A673 (cell line): ENCODE measurements at regions not wholly inside any gene's neighbourhood (a gene's known extent, or its start where the extent isn't known, plus 50 kb on each side); places are given as distances from the start of the nearest gene placed in this dataset.

Experiments used
- BruUV-seq: library from RNA; stranded (reverse); fragments of 400-500 nt; replicated peaks from 2 replicates; lab custom pipeline; 2021; lab: Mats Ljungman, UMichigan
- CTCF ChIA-PET: fragments of 300-600 bp; sonication (Branson Sonifier 250); formaldehyde crosslinking; loops from one replicate; lab custom pipeline; 2022; ENCODE audit warnings: antibody characterized with exemption; lab: Charles Lee
- POLR2A ChIA-PET: fragments of 300-600 bp; sonication (Branson Sonifier 250); formaldehyde crosslinking; loops from one replicate; lab custom pipeline; 2022; ENCODE audit warnings: antibody characterized with exemption; ENCODE audit not compliant: low non-redundant PET; lab: Charles Lee
- DNase-seq: peaks from one replicate; pipeline ENCODE4 v3.0.0-alpha.2; 2015; ENCODE audit warnings: low spot score
- H3K27ac ChIP-seq: fragments of 200-600 bp; sonication (generic); 2 replicates; pipeline ENCODE4 v1.5.1; 2016; ENCODE audit warnings: mixed run types, low read depth, mild to moderate bottlenecking, mixed read lengths, antibody characterized with exemption, low read length; ENCODE audit not compliant: poor library complexity, severe bottlenecking
- H3K27me3 ChIP-seq: fragments of 200-600 bp; sonication (generic); replicated peaks from 2 replicates; pipeline ENCODE4 v1.6.1; 2017; ENCODE audit warnings: mixed run types, low read depth, mild to moderate bottlenecking, mixed read lengths, antibody characterized with exemption, low read length; ENCODE audit not compliant: insufficient read depth, poor library complexity
- H3K36me3 ChIP-seq: fragments of 200-600 bp; sonication (generic); 2 replicates; pipeline ENCODE4 v1.6.1; 2016; ENCODE audit warnings: mixed run types, mild to moderate bottlenecking, mixed read lengths, antibody characterized with exemption, low read length; ENCODE audit not compliant: insufficient read depth, poor library complexity, severe bottlenecking
- H3K4me1 ChIP-seq: fragments of 200-600 bp; sonication (generic); 2 replicates; pipeline ENCODE4 v1.6.1; 2017; ENCODE audit warnings: mixed run types, mild to moderate bottlenecking, mixed read lengths, antibody characterized with exemption, low read length; ENCODE audit not compliant: insufficient read depth, poor library complexity, severe bottlenecking
- H3K4me3 ChIP-seq: fragments of 200-600 bp; sonication (generic); 2 replicates; pipeline ENCODE4 v1.5.1; 2016; ENCODE audit warnings: low read depth, mixed run types, mild to moderate bottlenecking, mixed read lengths, low read length; ENCODE audit not compliant: poor library complexity, severe bottlenecking
- H3K9me3 ChIP-seq: fragments of 200-600 bp; sonication (generic); 2 replicates; pipeline ENCODE4 v1.6.1; 2016; ENCODE audit warnings: mixed run types, low read depth, mild to moderate bottlenecking, mixed read lengths, antibody characterized with exemption, low read length; ENCODE audit not compliant: poor library complexity, severe bottlenecking
- EZH2 ChIP-seq: fragments of 200-600 bp; sonication (generic); IDR thresholded peaks from 2 replicates; pipeline ENCODE4 v1.6.1; 2017; ENCODE audit warnings: borderline replicate concordance, low read depth, mild to moderate bottlenecking, mixed read lengths, antibody characterized with exemption, low read length; ENCODE audit not compliant: poor library complexity, severe bottlenecking
- intact Hi-C: fragments of 100-400 bp; cut with micrococcal nuclease; formaldehyde crosslinking; loops from one replicate; pipeline ENCODE4 v1.10.0; 2022; ENCODE audit not compliant: unreplicated experiment
- TF ChIP-seq, protein P1 (sequence below): fragments of 300-800, 200-600 bp; sonication (generic); conservative IDR thresholded peaks from 2 replicates; pipeline ENCODE4 v1.5.1; 2017; ENCODE audit warnings: low read depth, mild to moderate bottlenecking, antibody characterized with exemption, low read length, moderate library complexity, mixed read lengths

DNA sequence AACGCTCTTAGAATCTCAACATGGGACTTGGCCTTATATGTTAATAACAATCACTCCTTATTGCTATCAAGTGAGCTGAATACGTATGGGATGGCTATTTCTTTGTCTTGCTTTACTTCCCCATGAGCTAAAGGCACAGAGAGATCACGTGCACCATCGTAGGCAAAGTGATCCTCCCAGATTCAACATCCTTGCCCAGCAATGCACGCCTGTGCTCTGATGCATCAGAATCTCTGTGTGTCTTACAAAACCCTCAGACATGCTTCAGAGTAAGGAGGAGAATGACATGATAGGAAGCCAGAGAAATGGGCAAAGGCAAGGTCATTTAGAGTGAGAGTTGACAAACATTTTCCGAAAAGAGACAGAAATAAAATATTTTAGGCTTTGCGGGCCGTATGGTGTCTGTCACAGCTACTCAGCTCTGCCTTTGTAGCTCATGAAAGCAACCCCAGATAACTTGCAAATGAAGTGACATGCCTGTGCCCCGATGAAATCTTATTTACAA is 277.6 kb upstream of the CDH4 start:
- H3K4me3 ChIP-seq = no peak overlapping the region
- no peaks in the 10 kb centered on the region for H3K4me1 ChIP-seq
- H3K27ac ChIP-seq = no peak overlapping the region
- POLR2A ChIA-PET = no interaction called here
- DNase-seq = no peak
- H3K9me3 ChIP-seq = peaks cover 2% of the 10 kb centered on the region
- no TSS peak for BruUV-seq
- no peaks in the 10 kb centered on the region for H3K36me3 ChIP-seq
- peaks cover 47% of the 10 kb centered on the region for H3K27me3 ChIP-seq
- intact Hi-C loops = no loop called here
- CTCF ChIA-PET = no interaction called here
- no peak for TF ChIP-seq EZH2
- TF ChIP-seq, protein P1, sequence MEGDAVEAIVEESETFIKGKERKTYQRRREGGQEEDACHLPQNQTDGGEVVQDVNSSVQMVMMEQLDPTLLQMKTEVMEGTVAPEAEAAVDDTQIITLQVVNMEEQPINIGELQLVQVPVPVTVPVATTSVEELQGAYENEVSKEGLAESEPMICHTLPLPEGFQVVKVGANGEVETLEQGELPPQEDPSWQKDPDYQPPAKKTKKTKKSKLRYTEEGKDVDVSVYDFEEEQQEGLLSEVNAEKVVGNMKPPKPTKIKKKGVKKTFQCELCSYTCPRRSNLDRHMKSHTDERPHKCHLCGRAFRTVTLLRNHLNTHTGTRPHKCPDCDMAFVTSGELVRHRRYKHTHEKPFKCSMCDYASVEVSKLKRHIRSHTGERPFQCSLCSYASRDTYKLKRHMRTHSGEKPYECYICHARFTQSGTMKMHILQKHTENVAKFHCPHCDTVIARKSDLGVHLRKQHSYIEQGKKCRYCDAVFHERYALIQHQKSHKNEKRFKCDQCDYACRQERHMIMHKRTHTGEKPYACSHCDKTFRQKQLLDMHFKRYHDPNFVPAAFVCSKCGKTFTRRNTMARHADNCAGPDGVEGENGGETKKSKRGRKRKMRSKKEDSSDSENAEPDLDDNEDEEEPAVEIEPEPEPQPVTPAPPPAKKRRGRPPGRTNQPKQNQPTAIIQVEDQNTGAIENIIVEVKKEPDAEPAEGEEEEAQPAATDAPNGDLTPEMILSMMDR = no peak

GRCh38 chr20:60976139-60976538 is 275.9 kb upstream of the CDH4 start:
- ChIA-PET POLR2A (no interaction called here), CTCF (no interaction called here)
- intact Hi-C loops = no loop called here
- H3K27ac ChIP-seq = no peak overlapping the region
- BruUV-seq = no TSS peak
- TF ChIP-seq, protein P1 = no peak
- no peak for TF ChIP-seq EZH2
- peaks cover 9% of the 10 kb centered on the region for H3K9me3 ChIP-seq
- no peak overlapping the region for H3K4me3 ChIP-seq
- no peak for DNase-seq
- no peaks in the 10 kb centered on the region for H3K4me1 ChIP-seq
- H3K27me3 ChIP-seq = peaks cover 33% of the 10 kb centered on the region
- no peaks in the 10 kb centered on the region for H3K36me3 ChIP-seq

GRCh38 chr20:60976913-60977312 is 275.1 kb upstream of the CDH4 start:
- Histone ChIP-seq H3K27me3 (peaks cover 26% of the 10 kb centered on the region), H3K9me3 (peaks cover 9% of the 10 kb centered on the region), H3K27ac (no peak overlapping the region), H3K4me1 (no peaks in the 10 kb centered on the region), H3K36me3 (no peaks in the 10 kb centered on the region), H3K4me3 (no peak overlapping the region)
- ChIA-PET CTCF (no interaction called here), POLR2A (no interaction called here)
- TF ChIP-seq EZH2 = no peak
- TF ChIP-seq, protein P1 = no peak
- BruUV-seq = no TSS peak
- no peak for DNase-seq
- intact Hi-C loops = no loop called here
